ENCODE measurements at regions not wholly inside any gene's neighbourhood (a gene's known extent, or its start where the extent isn't known, plus 50 kb on each side); places are given as distances from the start of the nearest gene placed in this dataset.

DNA sequence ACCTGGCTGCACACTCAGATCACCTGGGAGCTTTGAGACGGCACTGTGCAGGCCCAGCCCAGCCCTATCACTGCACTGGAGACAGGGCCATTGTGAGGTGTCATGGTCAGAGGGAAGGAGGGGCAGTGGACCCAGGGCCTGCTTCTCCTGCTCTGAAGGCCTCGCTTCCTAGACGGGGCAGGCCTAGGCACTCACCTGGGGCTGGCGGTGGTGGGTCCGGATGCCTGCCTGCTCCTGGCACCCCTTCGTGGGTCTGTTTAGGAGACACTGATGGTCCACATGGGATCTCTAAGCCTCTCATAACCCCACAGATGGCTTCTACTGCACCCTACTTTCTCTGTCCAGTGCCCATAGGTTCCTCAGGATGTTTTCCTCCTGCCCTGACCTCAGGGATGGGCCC lies 230.9 kb downstream of the MATN1 start:
- peaks cover 3% of the 10 kb centered on the region for H3K27me3 Mint-ChIP-seq
- H3K27ac Mint-ChIP-seq: no peak overlapping the region
- no peak overlapping the region for H3K4me3 Mint-ChIP-seq
- no peaks in the 10 kb centered on the region for H3K4me1 Mint-ChIP-seq
- H3K36me3 Mint-ChIP-seq (ENCODE audit: low read depth): no peaks in the 10 kb centered on the region
- H3K9me3 Mint-ChIP-seq: peaks cover 3% of the 10 kb centered on the region
- no peak for DNase-seq
- POLR2A ChIA-PET: no interaction called here
- CTCF ChIA-PET: no interaction called here

- no peaks in the 10 kb centered on the region for H3K36me3 Mint-ChIP-seq (ENCODE audit: low read depth)
- no peak overlapping the region for H3K27ac Mint-ChIP-seq
- no peaks in the 10 kb centered on the region for H3K4me1 Mint-ChIP-seq
- ChIA-PET POLR2A (no interaction called here), CTCF (no interaction called here)
- no peak for DNase-seq
- peaks cover 3% of the 10 kb centered on the region for H3K27me3 Mint-ChIP-seq
- H3K4me3 Mint-ChIP-seq: no peak overlapping the region
- H3K9me3 Mint-ChIP-seq: peaks cover 3% of the 10 kb centered on the region
These were observed 231.6 kb downstream of the MATN1 start for GRCh38 chr1:30491831-30492230.

DNA sequence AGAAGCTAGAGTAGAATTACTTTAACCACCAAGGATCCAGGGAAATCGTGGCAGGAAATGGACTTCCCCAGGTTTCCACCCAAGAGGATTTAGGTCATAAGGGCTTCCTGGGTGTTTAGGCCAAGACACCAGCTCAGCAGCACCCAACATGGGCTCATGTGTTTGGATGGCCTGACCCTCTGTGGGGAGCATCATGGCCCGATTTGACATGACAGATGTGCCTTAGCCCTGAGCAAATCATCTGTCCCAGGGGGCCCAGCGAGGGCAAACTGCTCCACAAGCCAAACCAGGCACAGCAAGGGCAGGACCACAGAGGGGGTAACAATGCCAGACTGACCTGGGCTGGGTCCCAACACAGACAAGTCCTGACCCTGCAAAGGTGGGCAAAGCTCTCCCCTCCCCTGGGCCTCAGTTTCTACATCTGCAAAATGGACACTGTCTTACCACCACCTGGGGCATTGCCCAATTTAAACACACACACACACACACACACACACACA lies 232.8 kb downstream of the MATN1 start:
- DNase-seq: no peak
- ChIA-PET CTCF (no interaction called here), POLR2A (no interaction called here)
- H3K27ac Mint-ChIP-seq: no peak overlapping the region
- H3K9me3 Mint-ChIP-seq: no peaks in the 10 kb centered on the region
- H3K36me3 Mint-ChIP-seq (ENCODE audit: low read depth): no peaks in the 10 kb centered on the region
- H3K4me3 Mint-ChIP-seq: no peak overlapping the region
- H3K4me1 Mint-ChIP-seq: no peaks in the 10 kb centered on the region
- no peaks in the 10 kb centered on the region for H3K27me3 Mint-ChIP-seq

- POLR2A ChIA-PET: no interaction called here
- CTCF ChIA-PET: no interaction called here
- Mint-ChIP-seq H3K9me3 (no peaks in the 10 kb centered on the region), H3K4me3 (no peak overlapping the region), H3K27me3 (no peaks in the 10 kb centered on the region), H3K36me3 (ENCODE audit: low read depth) (no peaks in the 10 kb centered on the region), H3K27ac (no peak overlapping the region), H3K4me1 (no peaks in the 10 kb centered on the region)
- no peak for DNase-seq
These were observed 233.5 kb downstream of the MATN1 start for GRCh38 chr1:30489737-30490389.

DNA sequence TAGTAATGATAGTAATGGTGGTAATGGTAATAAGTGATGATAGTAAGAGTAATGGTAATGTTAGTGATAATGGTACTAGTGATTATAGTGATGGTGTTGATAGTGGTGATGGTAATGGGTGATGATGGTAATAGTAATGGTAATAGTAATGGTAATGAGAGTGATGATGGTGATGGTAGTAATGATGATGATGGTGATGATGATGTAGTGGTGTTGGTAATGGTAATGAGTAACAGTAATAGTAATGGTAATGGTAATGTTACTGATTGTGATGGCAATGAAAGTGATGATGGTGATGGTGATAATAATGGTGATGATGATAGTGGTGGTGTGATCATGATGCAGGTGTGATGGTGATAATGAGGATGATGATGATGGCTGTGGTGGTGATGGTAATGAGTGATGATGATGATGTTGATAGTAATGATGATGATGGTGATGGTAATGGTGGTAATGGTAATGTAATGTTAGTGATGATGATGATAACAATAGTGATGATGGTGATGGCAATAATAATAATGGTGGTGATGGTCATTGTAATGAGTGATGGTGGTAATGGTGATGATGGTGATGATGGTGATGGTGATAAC lies 235.0 kb downstream of the MATN1 start:
- Mint-ChIP-seq H3K36me3 (ENCODE audit: low read depth) (no peaks in the 10 kb centered on the region), H3K27me3 (no peaks in the 10 kb centered on the region), H3K4me3 (no peak overlapping the region), H3K9me3 (peaks cover 5% of the 10 kb centered on the region), H3K4me1 (no peaks in the 10 kb centered on the region), H3K27ac (no peak overlapping the region)
- DNase-seq: no peak
- CTCF ChIA-PET: no interaction called here
- POLR2A ChIA-PET: no interaction called here

GRCh38 chr1:30487042-30487441 lies 236.3 kb downstream of the MATN1 start:
- CTCF ChIA-PET: no interaction called here
- POLR2A ChIA-PET: no interaction called here
- H3K4me1 Mint-ChIP-seq: no peaks in the 10 kb centered on the region
- peaks cover under 1% of the 10 kb centered on the region for H3K36me3 Mint-ChIP-seq (ENCODE audit: low read depth)
- no peaks in the 10 kb centered on the region for H3K27me3 Mint-ChIP-seq
- DNase-seq: no peak
- H3K4me3 Mint-ChIP-seq: no peak overlapping the region
- H3K9me3 Mint-ChIP-seq: peaks cover 13% of the 10 kb centered on the region
- H3K27ac Mint-ChIP-seq: no peak overlapping the region

GRCh38 chr1:30485072-30485471 lies 238.3 kb downstream of the MATN1 start:
- Mint-ChIP-seq H3K27me3 (no peaks in the 10 kb centered on the region), H3K4me3 (no peak overlapping the region), H3K36me3 (ENCODE audit: low read depth) (peaks cover 3% of the 10 kb centered on the region), H3K27ac (no peak overlapping the region), H3K4me1 (no peaks in the 10 kb centered on the region), H3K9me3 (peaks cover 23% of the 10 kb centered on the region)
- POLR2A ChIA-PET: no interaction called here
- DNase-seq: no peak
- CTCF ChIA-PET: no interaction called here

GRCh38 chr1:30484668-30485067 lies 238.7 kb downstream of the MATN1 start:
- no peaks in the 10 kb centered on the region for H3K4me1 Mint-ChIP-seq
- H3K4me3 Mint-ChIP-seq: no peak overlapping the region
- ChIA-PET POLR2A (no interaction called here), CTCF (no interaction called here)
- H3K27ac Mint-ChIP-seq: no peak overlapping the region
- H3K9me3 Mint-ChIP-seq: peaks cover 23% of the 10 kb centered on the region
- DNase-seq: no peak
- peaks cover 3% of the 10 kb centered on the region for H3K36me3 Mint-ChIP-seq (ENCODE audit: low read depth)
- no peaks in the 10 kb centered on the region for H3K27me3 Mint-ChIP-seq

GRCh38 chr1:30479575-30479974 lies 243.8 kb downstream of the MATN1 start:
- ChIA-PET POLR2A (no interaction called here), CTCF (no interaction called here)
- H3K27me3 Mint-ChIP-seq: no peaks in the 10 kb centered on the region
- DNase-seq: no peak
- H3K9me3 Mint-ChIP-seq: peaks cover 23% of the 10 kb centered on the region
- no peak overlapping the region for H3K27ac Mint-ChIP-seq
- no peak overlapping the region for H3K4me3 Mint-ChIP-seq
- H3K4me1 Mint-ChIP-seq: no peaks in the 10 kb centered on the region
- peaks cover 3% of the 10 kb centered on the region for H3K36me3 Mint-ChIP-seq (ENCODE audit: low read depth)

GRCh38 chr1:30478799-30479563 lies 244.4 kb downstream of the MATN1 start:
- H3K27ac Mint-ChIP-seq: no peak overlapping the region
- no peak for DNase-seq
- POLR2A ChIA-PET: no interaction called here
- H3K4me3 Mint-ChIP-seq: no peak overlapping the region
- H3K9me3 Mint-ChIP-seq: peaks cover 21% of the 10 kb centered on the region
- peaks cover 3% of the 10 kb centered on the region for H3K36me3 Mint-ChIP-seq (ENCODE audit: low read depth)
- H3K4me1 Mint-ChIP-seq: no peaks in the 10 kb centered on the region
- CTCF ChIA-PET: no interaction called here
- H3K27me3 Mint-ChIP-seq: no peaks in the 10 kb centered on the region

- no peak overlapping the region for H3K27ac Mint-ChIP-seq
- ChIA-PET CTCF (no interaction called here), POLR2A (no interaction called here)
- H3K27me3 Mint-ChIP-seq: no peaks in the 10 kb centered on the region
- peaks cover 3% of the 10 kb centered on the region for H3K36me3 Mint-ChIP-seq (ENCODE audit: low read depth)
- no peak for DNase-seq
- H3K4me1 Mint-ChIP-seq: no peaks in the 10 kb centered on the region
- H3K9me3 Mint-ChIP-seq: peaks cover 16% of the 10 kb centered on the region
- H3K4me3 Mint-ChIP-seq: no peak overlapping the region
These were observed 245.1 kb downstream of the MATN1 start for GRCh38 chr1:30478283-30478682.

- H3K27ac Mint-ChIP-seq: no peak overlapping the region
- H3K4me1 Mint-ChIP-seq: no peaks in the 10 kb centered on the region
- DNase-seq: no peak
- H3K9me3 Mint-ChIP-seq: peaks cover 15% of the 10 kb centered on the region
- POLR2A ChIA-PET: no interaction called here
- no peak overlapping the region for H3K4me3 Mint-ChIP-seq
- H3K27me3 Mint-ChIP-seq: no peaks in the 10 kb centered on the region
- H3K36me3 Mint-ChIP-seq (ENCODE audit: low read depth): peaks cover 3% of the 10 kb centered on the region
- CTCF ChIA-PET: no interaction called here
These were observed 245.8 kb downstream of the MATN1 start for GRCh38 chr1:30477588-30477987.

DNA sequence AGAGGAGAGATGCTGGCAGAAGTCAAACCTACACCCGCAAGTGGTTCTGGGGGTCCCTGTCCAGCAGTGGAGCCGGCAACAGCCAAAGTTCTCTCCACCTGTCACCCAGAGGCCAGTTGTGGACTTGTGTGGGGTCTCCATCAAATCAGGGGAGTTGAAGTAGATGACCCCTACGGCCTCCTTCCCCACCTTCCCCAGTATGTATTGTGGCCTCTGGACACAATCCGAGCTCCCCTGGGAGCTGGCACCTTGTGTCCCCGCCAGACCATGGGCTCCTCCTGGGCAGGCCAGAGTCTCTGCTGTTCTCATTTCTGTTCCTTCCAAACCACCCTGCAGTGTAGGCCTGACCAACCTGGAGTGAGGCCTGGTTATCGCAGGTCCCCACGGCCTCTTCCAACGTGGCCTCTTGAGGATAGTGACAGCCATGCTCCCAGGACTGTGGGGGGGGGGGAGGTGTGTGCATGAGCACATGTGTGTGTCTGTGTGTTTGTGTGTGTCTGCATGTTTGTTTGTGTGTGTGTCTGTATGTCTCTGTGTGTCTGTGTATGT lies 246.4 kb downstream of the MATN1 start:
- H3K36me3 Mint-ChIP-seq (ENCODE audit: low read depth): peaks cover 2% of the 10 kb centered on the region
- POLR2A ChIA-PET: no interaction called here
- H3K4me3 Mint-ChIP-seq: no peak overlapping the region
- DNase-seq: no peak
- no peaks in the 10 kb centered on the region for H3K4me1 Mint-ChIP-seq
- H3K9me3 Mint-ChIP-seq: peaks cover 9% of the 10 kb centered on the region
- CTCF ChIA-PET: no interaction called here
- H3K27me3 Mint-ChIP-seq: no peaks in the 10 kb centered on the region
- no peak overlapping the region for H3K27ac Mint-ChIP-seq
